ENCODE measurements at regions not wholly inside any gene's neighbourhood (a gene's known extent, or its start where the extent isn't known, plus 50 kb on each side); places are given as distances from the start of the nearest gene placed in this dataset.

- no peak for DNase-seq (ENCODE audit: low read depth)
- in situ Hi-C loops (cut with HindIII; ENCODE audit: low pct_unique_long_range_greater_than_20kb, low sequenced_read_pairs): no loop called here
Measured at GRCh38 chr2:22812065-22812680, 572.8 kb upstream of the KLHL29 start.

GRCh38 chr2:22817197-22817596 lies 567.8 kb upstream of the KLHL29 start:
- DNase-seq (ENCODE audit: low read depth): peak; percentile 32
- in situ Hi-C loops (cut with HindIII; ENCODE audit: low pct_unique_long_range_greater_than_20kb, low sequenced_read_pairs): no loop called here

GRCh38 chr2:22821458-22821857 lies 563.5 kb upstream of the KLHL29 start:
- no peak for DNase-seq (ENCODE audit: low read depth)
- in situ Hi-C loops (cut with HindIII; ENCODE audit: low pct_unique_long_range_greater_than_20kb, low sequenced_read_pairs): no loop called here

- no peak for DNase-seq (ENCODE audit: low read depth)
- in situ Hi-C loops (cut with HindIII; ENCODE audit: low pct_unique_long_range_greater_than_20kb, low sequenced_read_pairs): no loop called here
Measured at GRCh38 chr2:22822835-22823234, 562.1 kb upstream of the KLHL29 start.

- in situ Hi-C loops (cut with HindIII; ENCODE audit: low pct_unique_long_range_greater_than_20kb, low sequenced_read_pairs): no loop called here
- no peak for DNase-seq (ENCODE audit: low read depth)
Measured at GRCh38 chr2:22824618-22825017, 560.4 kb upstream of the KLHL29 start.

GRCh38 chr2:22826703-22827102 lies 558.3 kb upstream of the KLHL29 start:
- in situ Hi-C loops (cut with HindIII; ENCODE audit: low pct_unique_long_range_greater_than_20kb, low sequenced_read_pairs): no loop called here
- no peak for DNase-seq (ENCODE audit: low read depth)

- in situ Hi-C loops (cut with HindIII; ENCODE audit: low pct_unique_long_range_greater_than_20kb, low sequenced_read_pairs): no loop called here
- no peak for DNase-seq (ENCODE audit: low read depth)
Measured at GRCh38 chr2:22829791-22830190, 555.2 kb upstream of the KLHL29 start.

GRCh38 chr2:22832196-22832595 lies 552.8 kb upstream of the KLHL29 start:
- in situ Hi-C loops (cut with HindIII; ENCODE audit: low pct_unique_long_range_greater_than_20kb, low sequenced_read_pairs): no loop called here
- no peak for DNase-seq (ENCODE audit: low read depth)

GRCh38 chr2:22838461-22838860 lies 546.5 kb upstream of the KLHL29 start:
- DNase-seq (ENCODE audit: low read depth): no peak
- in situ Hi-C loops (cut with HindIII; ENCODE audit: low pct_unique_long_range_greater_than_20kb, low sequenced_read_pairs): no loop called here

- DNase-seq (ENCODE audit: low read depth): no peak
- in situ Hi-C loops (cut with HindIII; ENCODE audit: low pct_unique_long_range_greater_than_20kb, low sequenced_read_pairs): no loop called here
Measured at GRCh38 chr2:22842205-22842869, 542.6 kb upstream of the KLHL29 start.

GRCh38 chr2:22843919-22844537 lies 541.0 kb upstream of the KLHL29 start:
- no peak for DNase-seq (ENCODE audit: low read depth)
- in situ Hi-C loops (cut with HindIII; ENCODE audit: low pct_unique_long_range_greater_than_20kb, low sequenced_read_pairs): no loop called here

- in situ Hi-C loops (cut with HindIII; ENCODE audit: low pct_unique_long_range_greater_than_20kb, low sequenced_read_pairs): no loop called here
Measured at GRCh38 chr2:22850310-22850709, 534.7 kb upstream of the KLHL29 start.

GRCh38 chr2:22854588-22854987 lies 530.4 kb upstream of the KLHL29 start:
- DNase-seq (ENCODE audit: low read depth): no peak
- in situ Hi-C loops (cut with HindIII; ENCODE audit: low pct_unique_long_range_greater_than_20kb, low sequenced_read_pairs): no loop called here

More at GRCh38 chr2:22850310-22850709, 534.7 kb upstream of the KLHL29 start:
- DNase-seq (ENCODE audit: low read depth): no peak

- in situ Hi-C loops (cut with HindIII; ENCODE audit: low pct_unique_long_range_greater_than_20kb, low sequenced_read_pairs): no loop called here
- no peak for DNase-seq (ENCODE audit: low read depth)
Measured at GRCh38 chr2:22855081-22855480, 529.9 kb upstream of the KLHL29 start.

GRCh38 chr2:22855761-22856184 lies 529.2 kb upstream of the KLHL29 start:
- DNase-seq (ENCODE audit: low read depth): no peak
- in situ Hi-C loops (cut with HindIII; ENCODE audit: low pct_unique_long_range_greater_than_20kb, low sequenced_read_pairs): no loop called here

- in situ Hi-C loops (cut with HindIII; ENCODE audit: low pct_unique_long_range_greater_than_20kb, low sequenced_read_pairs): no loop called here
- no peak for DNase-seq (ENCODE audit: low read depth)
Measured at GRCh38 chr2:22867973-22868372, 517.0 kb upstream of the KLHL29 start.

GRCh38 chr2:22878121-22878520 lies 506.9 kb upstream of the KLHL29 start:
- in situ Hi-C loops (cut with HindIII; ENCODE audit: low pct_unique_long_range_greater_than_20kb, low sequenced_read_pairs): no loop called here
- no peak for DNase-seq (ENCODE audit: low read depth)

GRCh38 chr2:22879009-22879863 lies 505.7 kb upstream of the KLHL29 start:
- no peak for DNase-seq (ENCODE audit: low read depth)
- in situ Hi-C loops (cut with HindIII; ENCODE audit: low pct_unique_long_range_greater_than_20kb, low sequenced_read_pairs): no loop called here

- DNase-seq (ENCODE audit: low read depth): no peak
- in situ Hi-C loops (cut with HindIII; ENCODE audit: low pct_unique_long_range_greater_than_20kb, low sequenced_read_pairs): no loop called here
Measured at GRCh38 chr2:22880161-22880560, 504.8 kb upstream of the KLHL29 start.
